Activated CD4-positive, alpha-beta T cell treated with anti-CD3 and anti-CD28 coated beads, Interleukin-2, amount 10 ng/mL, durations not matched to agents 7 days and 5 days (primary cell): ENCODE measurements at regions not wholly inside any gene's neighbourhood (a gene's known extent, or its start where the extent isn't known, plus 50 kb on each side); places are given as distances from the start of the nearest gene placed in this dataset.
"Not testable (repeated sequence)": the region's sequence is repeated elsewhere in the genome, so short reads cannot be mapped to it uniquely, and the experiment has no call there.

Experiments
- CTCF ChIA-PET: fragments of 350-600 bp; sonication (Branson Sonifier 250); formaldehyde crosslinking; loops from one replicate; lab custom pipeline; 2021; ENCODE audit warnings: antibody characterized with exemption; lab: Charles Lee
- POLR2A ChIA-PET: fragments of 350-600 bp; sonication (Branson Sonifier 250); formaldehyde crosslinking; loops from one replicate; lab custom pipeline; 2021; ENCODE audit warnings: antibody characterized with exemption; lab: Charles Lee
- DNase-seq: peaks from one replicate; pipeline ENCODE4 v3.0.0-alpha.2; 2020
- H3K27ac Mint-ChIP-seq: one replicate; pipeline ENCODE4 v1.8.0; 2021; ENCODE audit warnings: mild to moderate bottlenecking, moderate library complexity, mixed read lengths
- H3K27me3 Mint-ChIP-seq: one replicate; pipeline ENCODE4 v1.8.0; 2021; ENCODE audit warnings: mixed read lengths
- H3K36me3 Mint-ChIP-seq: one replicate; pipeline ENCODE4 v1.8.0; 2021; ENCODE audit warnings: low read depth, mixed read lengths
- H3K4me1 Mint-ChIP-seq: one replicate; pipeline ENCODE4 v1.8.0; 2021; ENCODE audit warnings: mixed read lengths
- H3K4me3 Mint-ChIP-seq: one replicate; pipeline ENCODE4 v1.8.0; 2021; ENCODE audit warnings: mild to moderate bottlenecking, moderate library complexity, mixed read lengths
- H3K9me3 Mint-ChIP-seq: one replicate; pipeline ENCODE4 v1.8.0; 2021; ENCODE audit warnings: mixed read lengths

- Mint-ChIP-seq H3K27ac (no peak overlapping the region), H3K9me3 (no peaks in the 10 kb centered on the region), H3K4me3 (no peak overlapping the region), H3K4me1 (no peaks in the 10 kb centered on the region), H3K36me3 (no peaks in the 10 kb centered on the region), H3K27me3 (peaks cover 2% of the 10 kb centered on the region)
- no peak for DNase-seq
- POLR2A ChIA-PET: no interaction called here
- CTCF ChIA-PET: interaction anchor here (0.6 kb wide), 1 partner anchor 31 kb away, joined by 3 read pairs; no protein-coding TSS in a partner anchor
These were observed 177.2 kb downstream of the BUB3 start for GRCh38 chr10:123331438-123331837.

- Mint-ChIP-seq H3K36me3 (no peaks in the 10 kb centered on the region), H3K9me3 (no peaks in the 10 kb centered on the region), H3K4me1 (no peaks in the 10 kb centered on the region), H3K27me3 (no peaks in the 10 kb centered on the region), H3K27ac (no peak overlapping the region), H3K4me3 (no peak overlapping the region)
- no peak for DNase-seq
- CTCF ChIA-PET: no interaction called here
- POLR2A ChIA-PET: no interaction called here
These were observed 192.4 kb downstream of the BUB3 start for GRCh38 chr10:123346581-123346980.

- Mint-ChIP-seq H3K36me3 (no peaks in the 10 kb centered on the region), H3K4me3 (no peak overlapping the region), H3K9me3 (no peaks in the 10 kb centered on the region), H3K27ac (no peak overlapping the region), H3K4me1 (no peaks in the 10 kb centered on the region), H3K27me3 (no peaks in the 10 kb centered on the region)
- ChIA-PET POLR2A (no interaction called here), CTCF (no interaction called here)
- DNase-seq: no peak
These were observed 194.7 kb downstream of the BUB3 start for GRCh38 chr10:123348691-123349572.

GRCh38 chr10:123351715-123352114 lies 197.5 kb downstream of the BUB3 start:
- Mint-ChIP-seq H3K4me3 (no peak overlapping the region), H3K27ac (no peak overlapping the region), H3K4me1 (no peaks in the 10 kb centered on the region), H3K9me3 (no peaks in the 10 kb centered on the region), H3K27me3 (peaks cover 2% of the 10 kb centered on the region), H3K36me3 (no peaks in the 10 kb centered on the region)
- CTCF ChIA-PET: no interaction called here
- DNase-seq: no peak
- POLR2A ChIA-PET: no interaction called here

- CTCF ChIA-PET: no interaction called here
- peaks cover 2% of the 10 kb centered on the region for H3K27me3 Mint-ChIP-seq
- no peak overlapping the region for H3K4me3 Mint-ChIP-seq
- POLR2A ChIA-PET: no interaction called here
- DNase-seq: no peak
- H3K36me3 Mint-ChIP-seq: no peaks in the 10 kb centered on the region
- H3K9me3 Mint-ChIP-seq: no peaks in the 10 kb centered on the region
- H3K4me1 Mint-ChIP-seq: no peaks in the 10 kb centered on the region
- H3K27ac Mint-ChIP-seq: no peak overlapping the region
These were observed 200.3 kb downstream of the BUB3 start for GRCh38 chr10:123354521-123354920.

GRCh38 chr10:123355748-123356481 lies 201.7 kb downstream of the BUB3 start:
- Mint-ChIP-seq H3K27ac (no peak overlapping the region), H3K4me3 (no peak overlapping the region), H3K36me3 (no peaks in the 10 kb centered on the region), H3K4me1 (no peaks in the 10 kb centered on the region), H3K9me3 (no peaks in the 10 kb centered on the region), H3K27me3 (peaks cover 2% of the 10 kb centered on the region)
- CTCF ChIA-PET: no interaction called here
- POLR2A ChIA-PET: no interaction called here
- no peak for DNase-seq

- CTCF ChIA-PET: no interaction called here
- Mint-ChIP-seq H3K4me1 (no peaks in the 10 kb centered on the region), H3K27ac (no peak overlapping the region), H3K27me3 (peaks cover 2% of the 10 kb centered on the region), H3K4me3 (no peak overlapping the region), H3K36me3 (no peaks in the 10 kb centered on the region), H3K9me3 (no peaks in the 10 kb centered on the region)
- POLR2A ChIA-PET: no interaction called here
- no peak for DNase-seq
These were observed 202.6 kb downstream of the BUB3 start for GRCh38 chr10:123356799-123357198.

- peaks cover 2% of the 10 kb centered on the region for H3K27me3 Mint-ChIP-seq
- H3K4me3 Mint-ChIP-seq: no peak overlapping the region
- no peaks in the 10 kb centered on the region for H3K4me1 Mint-ChIP-seq
- H3K36me3 Mint-ChIP-seq: no peaks in the 10 kb centered on the region
- CTCF ChIA-PET: no interaction called here
- no peaks in the 10 kb centered on the region for H3K9me3 Mint-ChIP-seq
- DNase-seq: no peak
- no peak overlapping the region for H3K27ac Mint-ChIP-seq
- POLR2A ChIA-PET: no interaction called here
These were observed 203.3 kb downstream of the BUB3 start for GRCh38 chr10:123357421-123357930.

GRCh38 chr10:123359539-123359938 lies 205.3 kb downstream of the BUB3 start:
- ChIA-PET CTCF (no interaction called here), POLR2A (no interaction called here)
- Mint-ChIP-seq H3K4me3 (no peak overlapping the region), H3K27me3 (peaks cover 2% of the 10 kb centered on the region), H3K27ac (no peak overlapping the region), H3K36me3 (no peaks in the 10 kb centered on the region), H3K9me3 (no peaks in the 10 kb centered on the region), H3K4me1 (no peaks in the 10 kb centered on the region)
- no peak for DNase-seq

- no peak for DNase-seq
- ChIA-PET CTCF (no interaction called here), POLR2A (no interaction called here)
- Mint-ChIP-seq H3K9me3 (no peaks in the 10 kb centered on the region), H3K36me3 (no peaks in the 10 kb centered on the region), H3K27me3 (no peaks in the 10 kb centered on the region), H3K27ac (no peak overlapping the region), H3K4me3 (no peak overlapping the region), H3K4me1 (no peaks in the 10 kb centered on the region)
These were observed 207.6 kb downstream of the BUB3 start for GRCh38 chr10:123361832-123362231.

- H3K4me1 Mint-ChIP-seq: no peaks in the 10 kb centered on the region
These were observed 213.0 kb downstream of the BUB3 start for GRCh38 chr10:123367195-123367594.

GRCh38 chr10:123371626-123372025 lies 217.4 kb downstream of the BUB3 start:
- H3K27me3 Mint-ChIP-seq, H3K27ac Mint-ChIP-seq, H3K36me3 Mint-ChIP-seq, H3K4me3 Mint-ChIP-seq, CTCF ChIA-PET, DNase-seq, POLR2A ChIA-PET, H3K9me3 Mint-ChIP-seq, H3K4me1 Mint-ChIP-seq: not testable (repeated sequence)

More at GRCh38 chr10:123367195-123367594, 213.0 kb downstream of the BUB3 start:
- H3K36me3 Mint-ChIP-seq: no peaks in the 10 kb centered on the region
- no peak for DNase-seq
- H3K4me3 Mint-ChIP-seq: no peak overlapping the region
- no peak overlapping the region for H3K27ac Mint-ChIP-seq
- no peaks in the 10 kb centered on the region for H3K27me3 Mint-ChIP-seq
- ChIA-PET POLR2A (no interaction called here), CTCF (no interaction called here)
- no peaks in the 10 kb centered on the region for H3K9me3 Mint-ChIP-seq

- no peak overlapping the region for H3K27ac Mint-ChIP-seq
- POLR2A ChIA-PET: no interaction called here
- no peaks in the 10 kb centered on the region for H3K4me1 Mint-ChIP-seq
- H3K27me3 Mint-ChIP-seq: no peaks in the 10 kb centered on the region
- no peak overlapping the region for H3K4me3 Mint-ChIP-seq
- no peaks in the 10 kb centered on the region for H3K9me3 Mint-ChIP-seq
- H3K36me3 Mint-ChIP-seq: no peaks in the 10 kb centered on the region
- DNase-seq: no peak
- CTCF ChIA-PET: no interaction called here
These were observed 219.4 kb downstream of the BUB3 start for GRCh38 chr10:123373591-123373990.
